IPS-NIHi7 (cell line): ENCODE measurements at regions not wholly inside any gene's neighbourhood (a gene's known extent, or its start where the extent isn't known, plus 50 kb on each side); places are given as distances from the start of the nearest gene placed in this dataset.

Source experiments
- DNase-seq: peaks from one replicate; pipeline ENCODE4 v3.0.0; 2012; ENCODE audit warnings: mixed read lengths; ENCODE audit errors: extremely low spot score

DNA sequence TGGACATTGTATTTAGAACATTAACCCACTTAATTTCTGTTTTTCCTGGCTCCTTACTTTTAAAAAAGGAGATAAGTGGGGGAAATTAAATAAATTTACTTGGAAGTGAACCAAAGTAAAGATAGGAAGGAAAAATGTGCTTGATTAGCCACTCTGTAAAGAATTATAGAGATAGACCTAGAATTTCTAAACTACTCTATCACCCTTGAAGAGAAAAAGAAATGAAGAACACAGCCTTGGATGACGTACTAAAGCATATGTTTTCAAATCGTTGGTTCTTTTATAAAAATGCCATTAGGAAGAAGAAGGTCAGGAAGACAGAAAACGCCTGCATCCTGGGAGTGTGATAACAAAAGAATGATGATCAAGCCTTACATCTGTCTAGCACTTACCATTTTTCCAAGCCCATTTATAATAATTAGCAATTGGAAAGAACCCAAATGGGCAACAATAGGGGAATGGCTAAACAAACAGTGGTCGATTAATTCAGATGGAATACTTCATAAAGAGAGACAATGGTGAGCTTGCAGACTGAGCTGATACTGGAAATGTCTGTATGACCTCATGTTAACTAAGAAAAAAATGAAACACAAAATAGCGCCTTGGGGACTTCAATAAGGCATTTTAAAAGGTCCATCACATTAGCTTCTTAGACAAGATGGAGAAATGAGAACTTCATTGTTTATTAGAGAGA lies 81.0 kb upstream of the LRRC55 start:
- no peak for DNase-seq

DNA sequence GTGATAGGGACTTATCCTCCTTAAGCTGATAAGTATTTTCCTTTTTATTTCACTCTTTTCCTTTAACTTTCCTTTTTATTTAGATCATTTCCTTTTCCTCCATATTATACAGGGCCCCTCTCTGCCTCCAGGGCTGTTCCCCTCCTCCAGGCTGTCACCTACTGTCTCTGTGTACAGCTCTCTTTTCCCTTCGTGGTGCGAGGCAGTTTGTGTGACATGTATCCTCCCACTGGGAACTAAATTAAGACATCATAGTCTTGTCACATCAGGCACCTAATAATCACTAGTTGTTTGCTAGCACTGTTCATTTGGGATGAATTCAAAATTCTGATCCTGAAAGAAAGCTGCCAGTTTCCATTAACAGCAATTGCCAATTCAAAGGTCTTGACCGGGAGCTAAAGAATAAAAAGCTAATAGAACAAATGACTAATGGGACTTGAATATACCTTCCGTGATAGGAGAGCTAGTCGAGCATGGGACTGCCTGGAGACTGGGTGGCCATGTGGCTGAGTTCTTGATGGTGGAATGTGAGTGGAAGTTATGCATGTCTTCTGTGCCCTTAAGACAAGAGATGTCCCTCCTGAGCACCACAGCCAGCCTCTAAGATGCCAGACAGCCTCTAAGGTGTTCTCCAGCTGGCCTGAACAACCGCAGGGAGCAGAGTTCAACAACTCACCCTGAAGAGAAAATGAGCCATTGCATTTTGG lies 77.7 kb upstream of the LRRC55 start:
- no peak for DNase-seq

DNA sequence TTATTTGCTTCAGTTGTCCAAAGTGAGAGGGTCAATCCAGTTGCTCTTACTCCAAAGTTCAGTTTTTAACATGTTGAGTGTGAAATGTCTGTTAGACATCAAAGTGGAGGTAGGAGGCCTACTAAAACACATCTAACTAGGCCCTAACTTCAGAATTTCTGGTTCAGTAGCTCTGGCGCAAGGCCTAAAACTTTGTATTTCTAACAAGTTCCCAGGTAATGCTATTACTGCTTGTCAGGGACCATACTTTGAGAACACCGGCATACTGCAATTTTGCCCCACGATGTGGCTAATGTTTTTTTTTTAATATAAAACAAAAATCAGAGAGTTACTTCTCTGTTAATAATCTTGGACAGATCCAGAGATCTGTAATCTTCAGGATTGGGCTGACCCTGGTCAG lies 72.4 kb upstream of the LRRC55 start:
- DNase-seq = no peak

DNA sequence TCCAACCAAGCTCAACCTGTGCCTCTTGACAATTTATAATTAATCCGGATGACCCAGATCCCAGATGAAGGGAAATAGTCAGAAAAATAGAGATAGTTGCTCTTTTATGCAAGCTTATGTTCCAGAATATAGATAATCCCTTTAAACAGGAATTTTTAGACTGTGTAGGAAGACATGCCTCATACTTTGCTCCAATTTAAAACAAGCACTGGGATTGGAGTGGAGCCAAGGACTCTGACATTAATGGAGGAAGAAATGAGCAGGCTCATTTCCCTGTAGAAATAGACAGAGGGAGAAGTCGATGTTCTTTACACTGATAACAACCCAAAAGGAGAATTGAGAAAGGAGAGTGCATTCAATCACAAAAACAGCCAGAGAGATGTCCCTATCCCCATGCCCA lies 70.1 kb upstream of the LRRC55 start:
- no peak for DNase-seq

DNA sequence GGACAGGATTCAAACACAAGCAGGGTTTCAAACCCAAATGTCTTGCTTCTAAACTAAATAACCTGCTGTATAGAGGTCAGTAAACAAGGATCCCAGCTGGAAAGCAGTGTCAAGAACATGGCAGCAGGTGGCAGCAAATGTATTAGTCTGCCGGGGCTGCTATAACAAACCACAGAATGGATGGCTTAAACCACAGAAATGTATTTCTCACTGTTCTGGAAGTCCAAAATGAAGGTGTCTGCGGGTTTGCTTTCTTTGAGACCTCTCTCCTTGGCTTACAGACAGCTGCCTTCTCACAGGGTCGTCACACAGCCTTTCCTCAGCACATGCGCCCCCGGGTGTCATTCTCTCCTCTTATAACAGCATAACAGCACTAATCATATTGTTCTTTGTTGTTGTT lies 65.1 kb upstream of the LRRC55 start:
- DNase-seq = peak; percentile 67

DNA sequence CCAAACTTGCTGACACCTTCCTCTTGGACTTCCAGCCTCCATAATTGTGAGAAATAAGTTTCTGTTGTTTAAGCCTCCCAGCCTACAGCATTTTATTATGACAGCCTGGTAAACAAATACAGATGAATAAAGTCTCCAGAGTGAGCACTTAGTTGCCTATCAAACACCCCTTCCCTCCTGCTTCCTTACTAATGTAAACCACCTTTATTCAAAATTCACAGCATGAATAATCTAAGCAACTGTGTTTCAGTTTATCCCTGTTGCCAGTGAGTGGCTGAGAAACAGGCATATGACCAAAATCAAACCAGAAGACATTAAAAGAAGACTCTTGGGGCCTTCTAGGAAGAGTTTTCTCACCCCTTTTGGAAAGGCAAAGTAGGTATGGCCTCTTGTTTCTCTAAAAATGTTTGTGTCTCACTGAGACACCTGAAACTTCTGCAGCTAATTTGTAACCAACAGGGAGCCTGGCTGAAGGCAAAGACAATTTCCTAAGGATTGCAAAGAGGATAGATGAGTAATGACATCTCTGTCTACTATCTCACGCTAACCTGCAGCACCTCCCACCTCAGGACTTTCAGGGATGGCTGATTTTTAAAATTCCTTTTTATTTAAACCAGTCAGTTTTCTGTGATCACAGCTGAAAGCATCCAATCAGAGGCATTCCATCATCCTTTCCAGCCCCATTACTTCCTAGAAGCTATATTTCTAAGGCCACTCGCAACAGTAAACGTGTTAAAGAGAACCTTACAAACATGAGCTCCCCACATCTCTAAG lies 61.4 kb upstream of the LRRC55 start:
- no peak for DNase-seq

DNA sequence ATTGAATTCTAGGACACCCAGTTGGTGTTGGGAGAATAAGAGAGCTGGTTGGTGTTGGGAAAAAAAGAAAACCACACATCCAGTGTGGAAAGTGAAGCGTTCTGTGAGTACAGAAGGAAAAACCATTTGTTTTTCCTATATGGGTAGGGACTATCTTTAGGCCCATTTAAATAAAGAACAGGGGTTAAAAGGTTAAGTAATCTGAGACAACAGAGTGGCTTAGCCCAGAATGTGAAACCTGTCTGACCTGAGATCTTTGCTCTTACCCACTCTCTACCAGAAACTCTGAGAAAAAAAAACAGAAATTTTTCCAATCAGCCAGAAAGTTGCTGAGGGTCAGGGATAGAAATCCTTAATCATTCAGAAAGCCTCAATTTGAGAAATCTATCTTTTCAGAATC lies 59.8 kb upstream of the LRRC55 start:
- DNase-seq = no peak

DNA sequence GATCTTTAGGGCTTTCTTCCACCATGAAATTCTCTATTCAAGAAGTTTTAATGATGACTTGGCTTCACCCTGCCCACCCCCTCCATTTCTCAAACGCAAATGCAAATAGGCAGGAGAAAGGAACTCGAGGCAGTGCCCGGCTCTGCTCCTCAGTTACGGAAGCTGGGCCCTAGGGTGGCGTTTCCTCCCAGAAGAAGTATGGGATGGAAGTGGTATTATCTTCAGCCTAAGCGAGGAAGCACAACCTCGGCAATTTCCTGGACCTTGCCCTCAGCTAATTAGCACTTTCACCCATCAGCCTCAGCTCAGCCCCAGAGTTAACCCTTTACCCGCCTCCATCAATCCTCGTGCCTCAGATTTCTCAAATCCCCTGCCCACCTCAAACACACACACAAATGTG lies 58.2 kb upstream of the LRRC55 start:
- DNase-seq = no peak

DNA sequence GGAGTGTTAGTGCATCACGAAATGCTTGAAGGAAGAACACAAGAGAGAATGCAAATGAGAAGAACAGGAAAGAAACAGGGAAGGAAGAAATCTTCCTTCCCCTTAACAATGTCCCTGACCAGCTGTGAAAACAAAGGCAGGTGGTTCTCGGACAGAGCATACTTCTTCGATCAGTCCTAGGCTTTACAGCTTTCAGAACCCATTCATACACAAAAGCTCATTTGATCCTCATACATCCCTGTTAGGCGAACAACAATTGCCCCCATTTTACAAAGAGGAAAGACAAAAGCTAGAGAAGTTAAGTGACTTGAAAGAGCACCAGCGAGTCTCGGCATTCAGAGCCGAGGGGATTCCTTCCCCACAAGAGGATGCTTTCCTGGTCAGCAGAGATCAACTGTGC lies 57.2 kb upstream of the LRRC55 start:
- no peak for DNase-seq

DNA sequence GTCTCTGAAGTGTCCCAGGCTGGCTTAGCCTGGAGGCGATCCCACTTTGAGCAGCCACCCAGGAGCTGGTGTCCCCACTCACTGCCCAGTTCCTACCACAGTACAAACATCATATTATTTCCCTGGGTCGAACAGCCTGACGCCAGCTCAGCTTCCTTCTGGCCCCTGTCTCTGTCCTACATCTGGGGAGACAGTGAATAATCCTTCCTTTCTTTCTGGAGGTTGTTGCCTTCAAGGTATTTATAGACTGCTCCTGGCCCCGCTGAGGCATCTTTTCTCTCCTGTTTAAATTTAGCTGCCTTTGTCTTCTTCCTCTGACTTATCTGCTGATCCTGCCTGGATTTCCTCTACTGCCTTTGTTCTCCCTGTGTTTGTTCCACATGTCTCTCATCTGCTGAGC lies 56.8 kb upstream of the LRRC55 start:
- DNase-seq = no peak

DNA sequence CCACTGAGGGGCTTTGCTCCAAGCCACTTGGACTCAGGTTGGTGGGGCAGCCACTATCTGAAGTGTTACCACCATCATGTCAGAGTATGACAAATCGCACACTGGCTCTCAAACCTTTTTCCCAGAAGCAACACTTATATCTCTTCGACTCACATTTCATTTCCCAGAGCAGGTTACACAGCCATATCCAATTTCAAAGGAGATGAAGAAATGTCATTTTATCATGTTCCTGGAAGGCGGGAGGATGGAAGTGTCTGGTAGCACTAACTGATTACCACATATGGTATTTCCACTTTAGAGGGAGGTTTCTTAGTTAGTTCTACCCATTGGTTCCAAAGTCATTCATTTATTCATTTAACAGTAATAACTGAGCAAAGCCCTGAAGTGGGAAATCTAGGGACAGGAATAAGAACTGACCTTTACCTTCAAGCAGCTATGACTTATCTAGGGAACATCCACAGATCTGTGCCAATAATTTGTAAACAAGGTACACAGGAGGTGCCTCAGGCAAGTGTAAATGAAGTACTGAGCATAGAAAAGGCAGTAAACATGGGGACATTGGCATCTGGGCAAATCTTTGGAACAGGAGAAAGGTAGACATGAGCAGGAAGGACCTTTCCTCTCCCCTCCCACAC lies 54.9 kb upstream of the LRRC55 start:
- no peak for DNase-seq

DNA sequence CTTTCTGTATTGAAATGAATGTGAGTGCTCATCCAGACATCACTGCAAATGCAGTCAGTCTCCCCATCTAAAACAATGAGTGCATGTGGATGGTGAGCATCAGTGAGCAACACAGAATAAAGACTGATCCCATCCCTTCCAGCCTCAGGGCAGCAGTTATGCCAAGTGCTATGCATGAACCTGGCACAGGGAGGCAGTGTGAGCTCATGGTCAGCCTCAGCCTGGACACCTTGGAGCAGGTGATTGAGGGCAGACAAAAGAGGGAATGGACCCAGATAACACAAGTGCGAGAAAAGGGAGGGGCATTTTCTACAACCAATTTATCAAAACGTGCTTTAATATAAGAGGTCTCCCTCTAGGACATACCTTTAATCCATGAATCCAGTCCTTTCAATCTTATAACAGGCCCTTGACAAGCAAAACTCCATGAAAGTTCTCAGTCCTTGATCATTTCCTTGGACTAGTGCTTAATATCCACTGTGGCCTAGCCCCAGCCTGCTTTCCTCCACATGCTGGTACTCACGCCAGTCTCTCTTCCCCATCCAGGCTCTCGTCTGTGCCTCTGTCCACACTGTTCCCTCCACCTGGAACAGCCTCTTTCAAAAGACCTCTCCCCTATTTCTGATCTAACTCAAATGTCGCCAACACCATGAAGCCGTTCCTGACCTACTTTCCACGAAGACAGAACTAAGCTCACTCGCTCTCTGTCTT lies 50.5 kb upstream of the LRRC55 start:
- peak; percentile 84 for DNase-seq
